GM23338 (cell line): ENCODE measurements at regions not wholly inside any gene's neighbourhood (a gene's known extent, or its start where the extent isn't known, plus 50 kb on each side); places are given as distances from the start of the nearest gene placed in this dataset.

Source experiments
- ATAC-seq: fragments of 200-7000 bp; cut with Tn5 transposase; 3 replicates; pipeline ENCODE4 v1.9.1; 2020
- DNase-seq: peaks from one replicate; pipeline ENCODE4 v3.0.0-alpha.2; 2015; ENCODE audit warnings: low spot score
- H2AFZ ChIP-seq: fragments of 200-600 bp; sonication (generic); 2 replicates; pipeline ENCODE4 v1.8.0; 2016; ENCODE audit warnings: antibody characterized with exemption, mild to moderate bottlenecking, moderate library complexity
- H3F3A ChIP-seq: fragments of 200-600 bp; sonication (generic); replicated peaks from 2 replicates; pipeline ENCODE4 v1.8.0; 2017; ENCODE audit warnings: antibody characterized with exemption, mixed run types, low read depth
- H3K27ac ChIP-seq: fragments of 200-600 bp; sonication (generic); 2 replicates; pipeline ENCODE4 v1.6.1; 2016; ENCODE audit warnings: low read depth
- H3K27me3 ChIP-seq: fragments of 200-600 bp; sonication (generic); 2 replicates; pipeline ENCODE4 v1.8.0; 2016; ENCODE audit warnings: mild to moderate bottlenecking, mixed run types, moderate library complexity; ENCODE audit not compliant: insufficient read depth
- H3K36me3 ChIP-seq: fragments of 200-600 bp; sonication (generic); 2 replicates; pipeline ENCODE4 v1.8.0; 2016; ENCODE audit warnings: mild to moderate bottlenecking; ENCODE audit not compliant: insufficient read depth
- H3K4me1 ChIP-seq: fragments of 200-600 bp; sonication (generic); 2 replicates; pipeline ENCODE4 v1.8.0; 2016; ENCODE audit warnings: mild to moderate bottlenecking, moderate library complexity; ENCODE audit not compliant: insufficient read depth
- H3K4me2 ChIP-seq: fragments of 200-600 bp; sonication (generic); 2 replicates; pipeline ENCODE4 v1.7.1; 2017; ENCODE audit warnings: mixed run types
- H3K4me3 ChIP-seq: fragments of 200-600 bp; sonication (generic); 2 replicates; pipeline ENCODE4 v1.6.1; 2016; ENCODE audit warnings: mixed run types
- H3K79me2 ChIP-seq: fragments of 200-600 bp; sonication (generic); replicated peaks from 2 replicates; pipeline ENCODE4 v1.8.0; 2017; ENCODE audit warnings: mild to moderate bottlenecking; ENCODE audit not compliant: insufficient read depth
- H3K9me2 ChIP-seq: fragments of 200-600 bp; sonication (generic); 2 replicates; pipeline ENCODE4 v1.8.0; 2017; ENCODE audit not compliant: insufficient read depth
- H4K20me1 ChIP-seq: fragments of 200-600 bp; sonication (generic); replicated peaks from 2 replicates; pipeline ENCODE4 v1.8.0; 2017; ENCODE audit warnings: mild to moderate bottlenecking; ENCODE audit not compliant: insufficient read depth
- H3K27ac Mint-ChIP-seq: 2 replicates; pipeline ENCODE4 v1.8.0; 2020; ENCODE audit warnings: inconsistent platforms, mild to moderate bottlenecking, moderate library complexity, mixed read lengths
- H3K27me3 Mint-ChIP-seq: 3 replicates; pipeline ENCODE4 v1.8.0; 2022; ENCODE audit warnings: low read depth, mild to moderate bottlenecking, moderate library complexity, mixed read lengths, inconsistent platforms; ENCODE audit not compliant: insufficient read depth, poor library complexity
- H3K36me3 Mint-ChIP-seq: 3 replicates; pipeline ENCODE4 v1.8.0; 2021; ENCODE audit warnings: low read depth, mild to moderate bottlenecking, inconsistent platforms, moderate library complexity, mixed read lengths
- H3K4me1 Mint-ChIP-seq: 3 replicates; pipeline ENCODE4 v1.8.0; 2020; ENCODE audit warnings: mild to moderate bottlenecking, inconsistent platforms, mixed read lengths
- H3K4me3 Mint-ChIP-seq: 3 replicates; pipeline ENCODE4 v1.8.0; 2021; ENCODE audit warnings: moderate library complexity, mild to moderate bottlenecking, inconsistent platforms, mixed read lengths
- H3K9me3 Mint-ChIP-seq: 3 replicates; pipeline ENCODE4 v1.8.0; 2020; ENCODE audit warnings: moderate library complexity, mild to moderate bottlenecking, inconsistent platforms, mixed read lengths
- CREB1 ChIP-seq: fragments of 250-450 bp; sonication (Bioruptor Pico); IDR thresholded peaks from 2 replicates; pipeline ENCODE4 v1.5.0; 2020; ENCODE audit warnings: low read depth, mild to moderate bottlenecking, moderate library complexity
- CTCF ChIP-seq, 2 experiments: fragments of 200-600 bp in 1 of 2; sonication (generic) in 1 of 2; conservative IDR thresholded peaks; 2 replicates each; pipeline versions ENCODE4 v1.5.1 to v1.6.1; 2016 to 2017; ENCODE audit warnings: antibody characterized with exemption in 2 of 2, low read depth in 2 of 2, mild to moderate bottlenecking in 2 of 2, moderate library complexity in 1 of 2
- ETS1 ChIP-seq: IDR thresholded peaks from 2 replicates; pipeline ENCODE4 v1.6.1; 2016; ENCODE audit warnings: antibody characterized with exemption
- EZH2 ChIP-seq: fragments of 200-600 bp; sonication (generic); IDR thresholded peaks from one replicate; pipeline ENCODE4 v1.8.0; 2017; ENCODE audit warnings: antibody characterized with exemption, mild to moderate bottlenecking, low read depth; ENCODE audit not compliant: unreplicated experiment
- EZH2phosphoT487 ChIP-seq: fragments of 200-600 bp; sonication (generic); IDR thresholded peaks from one replicate; pipeline ENCODE4 v1.8.1; 2018; ENCODE audit warnings: antibody characterized with exemption; ENCODE audit not compliant: unreplicated experiment
- JUNB ChIP-seq: IDR thresholded peaks from one replicate; pipeline ENCODE4 v1.6.1; 2016; ENCODE audit warnings: antibody characterized with exemption; ENCODE audit not compliant: unreplicated experiment
- NANOG ChIP-seq: IDR thresholded peaks from 2 replicates; pipeline ENCODE4 v1.6.1; 2016; ENCODE audit warnings: antibody characterized with exemption, borderline replicate concordance
- REST ChIP-seq: IDR thresholded peaks from one replicate; pipeline ENCODE4 v1.6.1; 2018; ENCODE audit warnings: antibody characterized with exemption; ENCODE audit not compliant: unreplicated experiment
- STAT1 ChIP-seq: IDR thresholded peaks from one replicate; pipeline ENCODE4 v1.6.1; 2016; ENCODE audit warnings: antibody characterized with exemption; ENCODE audit not compliant: unreplicated experiment
- ZNF114 ChIP-seq: fragments of 250-450 bp; sonication (Bioruptor Pico); IDR thresholded peaks from 2 replicates; pipeline ENCODE4 v1.5.0; 2020; ENCODE audit warnings: mild to moderate bottlenecking, moderate library complexity
- ZNF331 ChIP-seq: fragments of 250-450 bp; sonication (Bioruptor Pico); IDR thresholded peaks from 2 replicates; pipeline ENCODE4 v1.5.0; 2020; ENCODE audit warnings: low read depth, mild to moderate bottlenecking, moderate library complexity

GRCh38 chr1:193513032-193513431, 326.6 kb upstream of the B3GALT2 start:
- no peak overlapping the region for H3K4me3 ChIP-seq
- no peak overlapping the region for H3K4me2 ChIP-seq
- no peak overlapping the region for H2AFZ ChIP-seq
- no peaks in the 10 kb centered on the region for H3K79me2 ChIP-seq
- Mint-ChIP-seq H3K9me3 (no peaks in the 10 kb centered on the region), H3K27ac (no peak overlapping the region), H3K36me3 (no peaks in the 10 kb centered on the region), H3K4me1 (no peaks in the 10 kb centered on the region), H3K4me3 (no peak overlapping the region), H3K27me3 (no peaks in the 10 kb centered on the region)
- no peak for ATAC-seq
- H3K27ac ChIP-seq, result no peak overlapping the region
- no peaks in the 10 kb centered on the region; the same call in 1 of the 2 replicates for H3K9me2 ChIP-seq
- no peaks in the 10 kb centered on the region for H3F3A ChIP-seq
- no peaks in the 10 kb centered on the region for H3K36me3 ChIP-seq
- TF ChIP-seq CREB1, result no peak
- H3K27me3 ChIP-seq, result no peaks in the 10 kb centered on the region
- H3K4me1 ChIP-seq, result no peaks in the 10 kb centered on the region
- H4K20me1 ChIP-seq, result no peaks in the 10 kb centered on the region
- DNase-seq, result no peak

- no peak for ATAC-seq
- Histone ChIP-seq H3K4me3 (no peak overlapping the region), H3K27me3 (no peaks in the 10 kb centered on the region), H3K27ac (no peak overlapping the region), H3K9me2 (no peaks in the 10 kb centered on the region; the same call in 1 of the 2 replicates), H3K79me2 (no peaks in the 10 kb centered on the region), H3K4me1 (no peaks in the 10 kb centered on the region), H3F3A (no peaks in the 10 kb centered on the region), H3K36me3 (no peaks in the 10 kb centered on the region), H2AFZ (no peak overlapping the region), H4K20me1 (no peaks in the 10 kb centered on the region), H3K4me2 (no peak overlapping the region)
- Mint-ChIP-seq H3K36me3 (no peaks in the 10 kb centered on the region), H3K4me3 (no peak overlapping the region), H3K9me3 (no peaks in the 10 kb centered on the region), H3K4me1 (no peaks in the 10 kb centered on the region), H3K27me3 (no peaks in the 10 kb centered on the region), H3K27ac (0 out of 2 replicates have a peak overlapping the region, but pooled peaks have one; percentile 7)
- DNase-seq, result no peak
- TF ChIP-seq NANOG (no peak), STAT1 (no peak), REST (no peak), EZH2 (no peak), ZNF114 (CRISPR knock-in tag) (no peak), ZNF331 (CRISPR knock-in tag) (no peak), EZH2phosphoT487 (no peak), CREB1 (no peak), JUNB (no peak), ETS1 (no peak), CTCF (conservative IDR thresholded peaks at IDR 0.05; ENCODE audit: low read depth in 2 of 2) (no peak)
Observed at GRCh38 chr1:193504920-193505319, 318.5 kb upstream of the B3GALT2 start.
